ENCODE measurements at regions not wholly inside any gene's neighbourhood (a gene's known extent, or its start where the extent isn't known, plus 50 kb on each side); places are given as distances from the start of the nearest gene placed in this dataset.

GRCh38 chr2:131419441-131419840 lies 55.5 kb upstream of the RAB6D start:
- TF ChIP-seq, protein P1, sequence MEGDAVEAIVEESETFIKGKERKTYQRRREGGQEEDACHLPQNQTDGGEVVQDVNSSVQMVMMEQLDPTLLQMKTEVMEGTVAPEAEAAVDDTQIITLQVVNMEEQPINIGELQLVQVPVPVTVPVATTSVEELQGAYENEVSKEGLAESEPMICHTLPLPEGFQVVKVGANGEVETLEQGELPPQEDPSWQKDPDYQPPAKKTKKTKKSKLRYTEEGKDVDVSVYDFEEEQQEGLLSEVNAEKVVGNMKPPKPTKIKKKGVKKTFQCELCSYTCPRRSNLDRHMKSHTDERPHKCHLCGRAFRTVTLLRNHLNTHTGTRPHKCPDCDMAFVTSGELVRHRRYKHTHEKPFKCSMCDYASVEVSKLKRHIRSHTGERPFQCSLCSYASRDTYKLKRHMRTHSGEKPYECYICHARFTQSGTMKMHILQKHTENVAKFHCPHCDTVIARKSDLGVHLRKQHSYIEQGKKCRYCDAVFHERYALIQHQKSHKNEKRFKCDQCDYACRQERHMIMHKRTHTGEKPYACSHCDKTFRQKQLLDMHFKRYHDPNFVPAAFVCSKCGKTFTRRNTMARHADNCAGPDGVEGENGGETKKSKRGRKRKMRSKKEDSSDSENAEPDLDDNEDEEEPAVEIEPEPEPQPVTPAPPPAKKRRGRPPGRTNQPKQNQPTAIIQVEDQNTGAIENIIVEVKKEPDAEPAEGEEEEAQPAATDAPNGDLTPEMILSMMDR (IDR thresholded peaks at IDR 0.05; ENCODE audit: low read depth, low read length): no peak
- no peak for TF ChIP-seq EZH2phosphoT487 (IDR thresholded peaks at IDR 0.05; ENCODE audit: low read depth)

Data from OCI-LY3 (cell line).